ENCODE measurements at regions not wholly inside any gene's neighbourhood (a gene's known extent, or its start where the extent isn't known, plus 50 kb on each side); places are given as distances from the start of the nearest gene placed in this dataset.

DNA sequence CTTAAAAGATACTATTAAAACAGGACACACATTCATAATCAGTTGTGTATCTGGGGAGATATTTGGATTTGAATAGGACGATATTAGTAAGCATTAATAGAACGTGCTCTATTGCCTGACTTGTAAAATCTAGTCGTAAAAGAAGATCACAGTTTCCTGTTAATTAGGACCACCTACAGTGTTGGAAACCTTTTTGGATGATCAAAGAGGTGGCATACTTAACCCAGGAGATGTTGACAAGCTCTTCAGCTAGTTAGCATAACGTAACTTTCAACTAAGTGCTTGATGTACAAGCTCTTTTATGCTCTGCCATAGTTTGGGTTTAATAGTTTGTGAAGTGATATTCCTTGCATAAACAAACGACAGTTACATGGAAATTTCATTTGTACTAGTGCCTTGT, 293.3 kb upstream of the NR5A2 start:
- no peak overlapping the region for H3K27ac ChIP-seq
- H3K4me3 ChIP-seq, result no peak overlapping the region
- no peak for DNase-seq
- intact Hi-C loops (cut with DNase I), result no loop called here
- H3K36me3 ChIP-seq, result no peaks in the 10 kb centered on the region
- 51 to 53% methylated on average over 5 of the region's 5 CpGs for whole genome bisulfite sequencing, 2 donors
- no peaks in the 10 kb centered on the region for H3K9me3 ChIP-seq
- H3K4me1 ChIP-seq, result no peaks in the 10 kb centered on the region
- TF ChIP-seq POLR2A (IDR thresholded peaks at IDR 0.05) (no peak), EP300 (IDR thresholded peaks at IDR 0.05) (no peak), POLR2AphosphoS5 (IDR thresholded peaks at IDR 0.05) (no peak)
- TF ChIP-seq, protein P1, sequence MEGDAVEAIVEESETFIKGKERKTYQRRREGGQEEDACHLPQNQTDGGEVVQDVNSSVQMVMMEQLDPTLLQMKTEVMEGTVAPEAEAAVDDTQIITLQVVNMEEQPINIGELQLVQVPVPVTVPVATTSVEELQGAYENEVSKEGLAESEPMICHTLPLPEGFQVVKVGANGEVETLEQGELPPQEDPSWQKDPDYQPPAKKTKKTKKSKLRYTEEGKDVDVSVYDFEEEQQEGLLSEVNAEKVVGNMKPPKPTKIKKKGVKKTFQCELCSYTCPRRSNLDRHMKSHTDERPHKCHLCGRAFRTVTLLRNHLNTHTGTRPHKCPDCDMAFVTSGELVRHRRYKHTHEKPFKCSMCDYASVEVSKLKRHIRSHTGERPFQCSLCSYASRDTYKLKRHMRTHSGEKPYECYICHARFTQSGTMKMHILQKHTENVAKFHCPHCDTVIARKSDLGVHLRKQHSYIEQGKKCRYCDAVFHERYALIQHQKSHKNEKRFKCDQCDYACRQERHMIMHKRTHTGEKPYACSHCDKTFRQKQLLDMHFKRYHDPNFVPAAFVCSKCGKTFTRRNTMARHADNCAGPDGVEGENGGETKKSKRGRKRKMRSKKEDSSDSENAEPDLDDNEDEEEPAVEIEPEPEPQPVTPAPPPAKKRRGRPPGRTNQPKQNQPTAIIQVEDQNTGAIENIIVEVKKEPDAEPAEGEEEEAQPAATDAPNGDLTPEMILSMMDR (IDR thresholded peaks at IDR 0.05), result no peak
- H3K27me3 ChIP-seq, result no peaks in the 10 kb centered on the region

DNA sequence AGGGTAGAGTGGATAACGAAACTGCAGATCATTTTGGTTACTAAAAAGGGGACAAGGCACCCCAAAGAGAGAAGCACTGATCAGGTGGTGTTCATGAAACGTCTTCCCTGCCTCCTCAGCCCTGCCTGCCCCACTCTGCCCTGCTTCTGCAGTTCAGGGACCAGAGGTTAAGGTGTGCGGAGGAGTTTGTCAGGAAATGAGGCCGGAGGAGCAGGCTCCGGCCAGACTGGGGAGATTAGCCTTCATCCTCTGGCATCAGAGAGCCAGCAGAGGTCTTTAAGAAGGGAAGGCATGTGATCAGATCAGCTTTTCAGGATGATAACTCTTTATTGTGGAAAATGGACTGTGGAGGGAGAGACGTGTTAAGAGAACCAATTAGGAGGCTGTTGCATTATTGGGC, 291.9 kb upstream of the NR5A2 start:
- Histone ChIP-seq H3K36me3 (no peaks in the 10 kb centered on the region), H3K27ac (no peak overlapping the region), H3K9me3 (no peaks in the 10 kb centered on the region), H3K27me3 (no peaks in the 10 kb centered on the region), H3K4me3 (no peak overlapping the region), H3K4me1 (no peaks in the 10 kb centered on the region)
- no peak for DNase-seq
- TF ChIP-seq, protein P1 (IDR thresholded peaks at IDR 0.05), result no peak
- TF ChIP-seq POLR2A (IDR thresholded peaks at IDR 0.05), result no peak
- TF ChIP-seq EP300 (IDR thresholded peaks at IDR 0.05), result no peak
- TF ChIP-seq POLR2AphosphoS5 (IDR thresholded peaks at IDR 0.05), result no peak
- intact Hi-C loops (cut with DNase I), result no loop called here
- 74 to 75% methylated on average over 6 of the region's 6 CpGs for WGBS, 2 donors

DNA sequence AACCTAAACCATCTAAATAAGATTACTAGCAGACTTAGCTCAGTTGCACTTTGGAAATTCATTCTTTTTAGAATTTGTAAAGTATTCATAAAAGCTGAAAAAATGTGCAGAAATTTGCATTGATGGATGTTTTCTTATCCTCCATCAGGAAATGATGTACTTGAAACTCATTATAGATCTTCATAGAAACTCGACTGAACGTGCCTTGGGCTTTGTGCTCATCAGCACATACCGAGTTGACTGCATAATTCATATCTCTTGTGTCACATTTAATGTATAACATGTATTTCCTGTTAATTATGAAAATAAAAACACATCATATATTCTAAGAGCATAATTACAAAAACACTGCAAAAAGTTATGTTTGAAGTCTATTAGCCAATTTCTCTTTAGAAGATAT, 290.9 kb upstream of the NR5A2 start:
- H3K36me3 ChIP-seq, result no peaks in the 10 kb centered on the region
- 66 to 68% methylated on average over 3 of the region's 3 CpGs for WGBS, 2 donors
- no peaks in the 10 kb centered on the region for H3K4me1 ChIP-seq
- H3K9me3 ChIP-seq, result no peaks in the 10 kb centered on the region
- H3K27ac ChIP-seq, result no peak overlapping the region
- H3K4me3 ChIP-seq, result no peak overlapping the region
- no peak for DNase-seq
- intact Hi-C loops (cut with DNase I), result no loop called here
- TF ChIP-seq EP300 (IDR thresholded peaks at IDR 0.05), result no peak
- TF ChIP-seq POLR2A (IDR thresholded peaks at IDR 0.05), result no peak
- no peak for TF ChIP-seq POLR2AphosphoS5 (IDR thresholded peaks at IDR 0.05)
- TF ChIP-seq, protein P1 (IDR thresholded peaks at IDR 0.05), result no peak
- H3K27me3 ChIP-seq, result no peaks in the 10 kb centered on the region

DNA sequence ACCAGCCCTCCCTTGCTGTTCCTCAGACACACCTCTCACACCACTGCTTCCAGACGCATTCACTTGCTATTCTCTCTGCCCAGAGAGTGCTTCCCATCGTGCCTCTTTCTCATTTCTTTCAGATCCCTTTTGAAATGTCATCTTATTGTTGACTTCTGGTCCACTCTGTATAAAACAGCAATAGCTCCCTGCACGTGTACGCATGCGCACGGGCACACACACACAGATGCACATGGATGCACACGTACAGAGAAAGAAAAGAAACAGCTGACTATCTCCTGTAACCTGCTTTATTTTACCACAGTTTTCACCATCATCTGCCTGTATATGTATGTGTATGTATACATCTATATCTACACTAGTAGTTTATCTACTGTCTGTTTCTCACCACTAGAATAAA, 285.9 kb upstream of the NR5A2 start:
- Histone ChIP-seq H3K36me3 (no peaks in the 10 kb centered on the region), H3K27ac (no peak overlapping the region), H3K9me3 (no peaks in the 10 kb centered on the region), H3K27me3 (no peaks in the 10 kb centered on the region), H3K4me1 (no peaks in the 10 kb centered on the region), H3K4me3 (no peak overlapping the region)
- TF ChIP-seq POLR2AphosphoS5 (IDR thresholded peaks at IDR 0.05), result no peak
- TF ChIP-seq, protein P1 (IDR thresholded peaks at IDR 0.05), result no peak
- TF ChIP-seq POLR2A (IDR thresholded peaks at IDR 0.05), result no peak
- no peak for TF ChIP-seq EP300 (IDR thresholded peaks at IDR 0.05)
- 80 to 84% methylated on average over 7 of the region's 7 CpGs for WGBS, 2 donors
- no peak for DNase-seq
- intact Hi-C loops (cut with DNase I), result no loop called here

DNA sequence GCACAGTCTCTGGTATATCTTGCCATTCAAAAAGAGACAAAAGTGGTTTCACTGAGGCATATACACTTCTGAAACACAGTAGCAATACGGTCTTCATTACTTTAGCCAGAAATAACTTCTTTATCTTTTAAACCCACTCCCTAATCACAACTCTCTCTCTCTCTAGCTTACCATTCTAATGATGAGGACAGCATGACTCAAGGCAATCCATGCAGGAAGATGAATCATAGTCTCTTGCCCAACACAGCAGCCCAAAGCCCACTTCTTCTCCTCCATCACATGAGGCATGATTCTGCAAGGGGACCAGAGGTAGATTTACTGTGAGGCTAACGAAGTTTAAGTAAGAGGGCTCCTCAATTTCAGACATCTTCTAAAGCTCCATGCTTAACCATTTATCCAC, 285.0 kb upstream of the NR5A2 start:
- intact Hi-C loops (cut with DNase I), result no loop called here
- TF ChIP-seq, protein P1 (IDR thresholded peaks at IDR 0.05), result no peak
- TF ChIP-seq EP300 (IDR thresholded peaks at IDR 0.05) (no peak), POLR2AphosphoS5 (IDR thresholded peaks at IDR 0.05) (no peak), POLR2A (IDR thresholded peaks at IDR 0.05) (no peak)
- Histone ChIP-seq H3K9me3 (no peaks in the 10 kb centered on the region), H3K27me3 (no peaks in the 10 kb centered on the region), H3K4me3 (no peak overlapping the region), H3K36me3 (no peaks in the 10 kb centered on the region), H3K27ac (no peak overlapping the region), H3K4me1 (no peaks in the 10 kb centered on the region)
- 80 to 87% methylated on average over 2 of the region's 2 CpGs for WGBS, 2 donors
- no peak for DNase-seq

All from sigmoid colon (tissue), 6 donors.